H1 (cell line): ENCODE measurements at regions not wholly inside any gene's neighbourhood (a gene's known extent, or its start where the extent isn't known, plus 50 kb on each side); places are given as distances from the start of the nearest gene placed in this dataset.

ENCODE experiments used
- CTCF ChIA-PET: fragments of 300-600 bp; sonication (Branson Sonifier 250); formaldehyde crosslinking; loops from one replicate; lab custom pipeline; 2021; ENCODE audit not compliant: partially characterized antibody; lab: Charles Lee
- POLR2A ChIA-PET: fragments of 300-600 bp; sonication (Branson Sonifier 250); formaldehyde crosslinking; loops from one replicate; lab custom pipeline; 2021; ENCODE audit warnings: inconsistent platforms; ENCODE audit not compliant: partially characterized antibody; lab: Charles Lee
- DNase-seq, 2 experiments: peaks; one replicate each; pipeline versions ENCODE4 v3.0.0 to v3.0.0-alpha.2; 2010 to 2022; ENCODE audit warnings: low spot score in 2 of 2, low read depth in 1 of 2, mixed read lengths in 1 of 2
- FAIRE-seq: peaks from 2 replicates; lab custom pipeline; 2011; peaks lifted over from hg19 to GRCh38; lab: Jason Lieb, UNC
- H2AFZ ChIP-seq: 2 replicates; pipeline ENCODE4 v1.8.1; 2012; ENCODE audit warnings: low read length, inconsistent platforms
- H2AK5ac ChIP-seq: 2 replicates; pipeline ENCODE4 v1.6.1; 2013; ENCODE audit warnings: low read depth, low read length
- H2BK120ac ChIP-seq: replicated peaks from 2 replicates; pipeline ENCODE3; 2013; ENCODE audit warnings: low read depth, low read length, inconsistent platforms
- H2BK12ac ChIP-seq: 2 replicates; pipeline ENCODE4 v1.6.1; 2013; ENCODE audit warnings: low read depth, low read length
- H2BK15ac ChIP-seq: 2 replicates; pipeline ENCODE4 v1.6.1; 2013; ENCODE audit warnings: low read length
- H2BK20ac ChIP-seq: 2 replicates; pipeline ENCODE4 v1.6.1; 2013; ENCODE audit warnings: low read length
- H2BK5ac ChIP-seq: 2 replicates; pipeline ENCODE4 v1.6.1; 2013; ENCODE audit warnings: low read depth, low read length
- H3K14ac ChIP-seq: 2 replicates; pipeline ENCODE4 v1.6.1; 2013; ENCODE audit warnings: inconsistent platforms; ENCODE audit not compliant: insufficient read length
- H3K18ac ChIP-seq: 2 replicates; pipeline ENCODE4 v1.6.1; 2013; ENCODE audit warnings: low read length; ENCODE audit errors: extremely low read depth
- H3K23ac ChIP-seq: 2 replicates; pipeline ENCODE4 v1.6.1; 2013; ENCODE audit warnings: inconsistent platforms; ENCODE audit not compliant: insufficient read length
- H3K23me2 ChIP-seq: 2 replicates; pipeline ENCODE4 v1.6.1; 2013; ENCODE audit warnings: low read depth, low read length
- H3K27ac ChIP-seq: 2 replicates; pipeline ENCODE4 v1.6.1; 2011; ENCODE audit warnings: low read depth, low read length, inconsistent platforms
- H3K27me3 ChIP-seq, 4 experiments: replicated peaks in 1 of 4; 1 replicate in 1 of 4; 2 replicates in 3 of 4; pipeline versions ENCODE4 v1.6.1 to v1.8.1; 2011 to 2013; ENCODE audit warnings: low read length in 3 of 4, mild to moderate bottlenecking in 3 of 4, inconsistent platforms in 2 of 4, mixed read lengths in 2 of 4, moderate library complexity in 1 of 4; ENCODE audit not compliant: control insufficient read depth in 3 of 4, insufficient read depth in 3 of 4; ENCODE audit errors: extremely low read depth in 1 of 4
- H3K36me3 ChIP-seq, 4 experiments: 2 replicates each; pipeline versions ENCODE4 v1.6.1 to v1.8.1; 2011 to 2013; ENCODE audit warnings: mild to moderate bottlenecking in 4 of 4, low read length in 3 of 4, moderate library complexity in 2 of 4, control low read depth in 1 of 4, inconsistent platforms in 1 of 4; ENCODE audit not compliant: insufficient read depth in 4 of 4, control insufficient read depth in 2 of 4
- H3K4ac ChIP-seq: replicated peaks from 2 replicates; pipeline ENCODE3; 2013; ENCODE audit warnings: low read length, low read depth, mixed read lengths, inconsistent platforms; ENCODE audit not compliant: insufficient read length
- H3K4me1 ChIP-seq, 4 experiments: replicated peaks in 1 of 4; 1 replicate in 1 of 4; 2 replicates in 3 of 4; pipeline versions ENCODE4 v1.6.1 to v1.8.1; 2011 to 2013; ENCODE audit warnings: low read length in 3 of 4, inconsistent platforms in 2 of 4, mixed read lengths in 1 of 4; ENCODE audit not compliant: insufficient read depth in 4 of 4, control insufficient read depth in 3 of 4
- H3K4me2 ChIP-seq, 2 experiments: 2 replicates each; pipeline versions ENCODE4 v1.6.1 to v1.8.1; 2011 to 2013; ENCODE audit warnings: low read depth in 2 of 2, low read length in 2 of 2, control low read depth in 1 of 2, inconsistent platforms in 1 of 2, mild to moderate bottlenecking in 1 of 2; ENCODE audit not compliant: insufficient read depth in 1 of 2
- H3K4me3 ChIP-seq, 4 experiments: fragments of 200-600, 300-600 bp in 1 of 4; sonication (generic), shearing (Covaris generic), sonication (Bioruptor Twin) in 1 of 4; 2 replicates each; pipeline versions ENCODE4 v1.5.1 to v1.8.1; 2011 to 2016; ENCODE audit warnings: low read length in 4 of 4, low read depth in 3 of 4, control low read depth in 2 of 4, inconsistent platforms in 2 of 4, mild to moderate bottlenecking in 2 of 4, mixed read lengths in 1 of 4, moderate library complexity in 1 of 4; ENCODE audit not compliant: insufficient read depth in 2 of 4; ENCODE audit errors: extremely low read depth in 1 of 4
- H3K56ac ChIP-seq: replicated peaks from 2 replicates; pipeline ENCODE3; 2013; ENCODE audit warnings: low read depth, mild to moderate bottlenecking, mixed read lengths, low read length, inconsistent platforms; ENCODE audit not compliant: insufficient read length
- H3K79me1 ChIP-seq: 2 replicates; pipeline ENCODE4 v1.6.1; 2013; ENCODE audit warnings: low read depth, low read length, control low read depth
- H3K79me2 ChIP-seq, 2 experiments: 2 replicates each; pipeline versions ENCODE4 v1.6.1 to v1.8.1; 2012 to 2013; ENCODE audit warnings: low read length in 2 of 2, mild to moderate bottlenecking in 2 of 2, inconsistent platforms in 1 of 2; ENCODE audit not compliant: insufficient read depth in 2 of 2, control insufficient read depth in 1 of 2
- H3K9ac ChIP-seq, 4 experiments: replicated peaks in 1 of 4; 1 replicate in 1 of 4; 2 replicates in 3 of 4; pipeline versions ENCODE4 v1.6.1 to v1.8.1; 2011 to 2013; ENCODE audit warnings: low read depth in 3 of 4, low read length in 3 of 4, control low read depth in 2 of 4, mild to moderate bottlenecking in 2 of 4, moderate library complexity in 2 of 4, inconsistent platforms in 1 of 4; ENCODE audit errors: extremely low read depth in 1 of 4
- H3K9me3 ChIP-seq, 2 experiments: 2 replicates each; pipeline versions ENCODE4 v1.6.1 to v1.8.1; 2012 to 2013; ENCODE audit warnings: mild to moderate bottlenecking in 2 of 2, moderate library complexity in 2 of 2, control low read depth in 1 of 2, inconsistent platforms in 1 of 2, low read depth in 1 of 2, low read length in 1 of 2, mixed read lengths in 1 of 2; ENCODE audit not compliant: insufficient read depth in 2 of 2
- H4K20me1 ChIP-seq, 2 experiments: replicated peaks in 1 of 2; 2 replicates each; pipeline versions ENCODE3 to v1.8.1; 2011 to 2013; ENCODE audit warnings: inconsistent platforms in 2 of 2, low read length in 2 of 2, mild to moderate bottlenecking in 1 of 2; ENCODE audit not compliant: insufficient read depth in 2 of 2, control insufficient read depth in 1 of 2
- H4K5ac ChIP-seq: 2 replicates; pipeline ENCODE4 v1.6.1; 2013; ENCODE audit warnings: low read length, low read depth, mixed read lengths, inconsistent platforms; ENCODE audit not compliant: insufficient read length
- H4K8ac ChIP-seq: 2 replicates; pipeline ENCODE4 v1.8.0; 2013; ENCODE audit warnings: mild to moderate bottlenecking, moderate library complexity, low read length, inconsistent platforms; ENCODE audit not compliant: insufficient read depth; ENCODE audit errors: extremely low read depth
- H4K91ac ChIP-seq: replicated peaks from 2 replicates; pipeline ENCODE3; 2013; ENCODE audit warnings: low read length, mixed read lengths, inconsistent platforms; ENCODE audit not compliant: insufficient read length
- BACH1 ChIP-seq: IDR thresholded peaks from 2 replicates; pipeline ENCODE4 v1.6.1; 2012; ENCODE audit warnings: low read length, improper control_type of control experiment
- BRCA1 ChIP-seq: IDR thresholded peaks from 2 replicates; pipeline ENCODE4 v1.6.1; 2012; ENCODE audit warnings: low read depth, low read length, improper control_type of control experiment
- CTBP2 ChIP-seq: IDR thresholded peaks from 2 replicates; pipeline ENCODE4 v1.7.0; 2011; ENCODE audit warnings: borderline replicate concordance, mild to moderate bottlenecking, moderate library complexity, mixed read lengths, low read length; ENCODE audit not compliant: insufficient read depth, insufficient read length
- E2F6 ChIP-seq: IDR thresholded peaks from 2 replicates; pipeline ENCODE4 v1.6.1; 2012; ENCODE audit warnings: inconsistent platforms
- EZH2 ChIP-seq: fragments of 200-600 bp; sonication (generic); IDR thresholded peaks from 2 replicates; pipeline ENCODE4 v1.7.1; 2012; ENCODE audit warnings: low read depth, mild to moderate bottlenecking, moderate library complexity, low read length, inconsistent platforms; ENCODE audit not compliant: severe bottlenecking
- FOSL1 ChIP-seq: IDR thresholded peaks from 2 replicates; pipeline ENCODE4 v1.6.1; 2011; ENCODE audit warnings: mild to moderate bottlenecking, low read depth, low read length, moderate library complexity; ENCODE audit not compliant: insufficient read depth
- HDAC2 ChIP-seq, 2 experiments: fragments of 300-600 bp in 1 of 2; sonication (generic) in 1 of 2; IDR thresholded peaks; 2 replicates each; pipeline ENCODE4 v1.6.1; 2011 to 2012; ENCODE audit warnings: low read depth in 2 of 2, low read length in 2 of 2, mild to moderate bottlenecking in 2 of 2, moderate library complexity in 2 of 2, borderline replicate concordance in 1 of 2, inconsistent platforms in 1 of 2
- NRF1 ChIP-seq: IDR thresholded peaks from 2 replicates; pipeline ENCODE4 v1.6.1; 2011; ENCODE audit warnings: mild to moderate bottlenecking, low read depth, low read length, improper control_type of control experiment
- POLR2A ChIP-seq, 2 experiments: IDR thresholded peaks; 1 replicate in 1 of 2; 2 replicates in 1 of 2; pipeline ENCODE4 v1.6.1; 2011; ENCODE audit warnings: low read depth in 2 of 2, low read length in 2 of 2, mild to moderate bottlenecking in 2 of 2; ENCODE audit errors: control extremely low read depth in 1 of 2
- POLR2AphosphoS5 ChIP-seq: IDR thresholded peaks from 2 replicates; pipeline ENCODE4 v1.6.1; 2011; ENCODE audit warnings: low read depth, low read length
- POU5F1 ChIP-seq: IDR thresholded peaks from 2 replicates; pipeline ENCODE4 v1.6.1; 2011; ENCODE audit warnings: low read depth, mild to moderate bottlenecking, low read length, moderate library complexity
- RBBP5 ChIP-seq: IDR thresholded peaks from 2 replicates; pipeline ENCODE4 v1.7.1; 2012; ENCODE audit warnings: low read depth, mild to moderate bottlenecking, inconsistent platforms, low read length, moderate library complexity, borderline replicate concordance
- RFX5 ChIP-seq: IDR thresholded peaks from 2 replicates; pipeline ENCODE4 v1.6.1; 2011; ENCODE audit warnings: low read depth, low read length, improper control_type of control experiment, borderline replicate concordance
- TBP ChIP-seq: IDR thresholded peaks from 2 replicates; pipeline ENCODE4 v1.6.1; 2011; ENCODE audit warnings: low read depth, low read length, improper control_type of control experiment
- ZNF274 ChIP-seq: IDR thresholded peaks from 2 replicates; pipeline ENCODE4 v1.7.0; 2012; ENCODE audit warnings: low read length, borderline replicate concordance; ENCODE audit errors: extremely low read depth
- WGBS, 2 experiments: shearing (Covaris generic) in 1 of 2; methylation state at CpG; one replicate each; pipeline versions ENCODE4 v1.1.6 to v1.1.7; 2013 to 2015; ENCODE audit warnings: low lambda C conversion rate in 2 of 2, mixed read lengths in 2 of 2, inconsistent platforms in 1 of 2, low coverage in 1 of 2, missing lambda C conversion rate in 1 of 2; ENCODE audit not compliant: insufficient replicate concordance in 2 of 2, insufficient coverage in 1 of 2, insufficient read length in 1 of 2; ENCODE audit errors: extremely low coverage in 1 of 2, missing lambda C conversion rate in 1 of 2; 5-methylcytosine and 5-hydroxymethylcytosine counted together

DNA sequence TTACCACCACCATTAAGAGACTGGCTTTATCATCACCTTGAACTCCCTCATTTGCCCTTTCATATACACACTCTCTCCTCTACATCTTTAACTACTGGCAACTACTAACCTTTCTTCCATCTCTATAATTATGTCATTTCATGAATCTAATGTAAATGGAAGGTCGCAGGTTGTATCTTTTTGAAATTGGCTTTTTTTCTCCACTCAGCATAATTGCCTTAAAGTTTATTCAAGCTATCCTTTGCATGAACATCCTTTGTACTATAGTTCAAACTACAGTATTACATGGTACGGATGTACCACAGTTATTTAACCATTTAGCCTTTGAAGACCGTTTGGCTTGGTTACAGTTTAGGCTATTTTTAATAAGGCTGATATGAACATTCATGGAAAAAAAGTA is 129.5 kb upstream of the ZNF804A start:
- Histone ChIP-seq H4K5ac (no peak overlapping the region), H3K14ac (no peak overlapping the region), H2AK5ac (no peak overlapping the region), H2BK12ac (no peak overlapping the region), H3K23ac (no peak overlapping the region), H2BK5ac (no peak overlapping the region), H3K4me1 (no peaks in the 10 kb centered on the region), H3K4me3 (no peak overlapping the region), H3K9me3 (no peaks in the 10 kb centered on the region), H4K20me1 (no peaks in the 10 kb centered on the region), H3K4ac (no peak overlapping the region), H3K27me3 (no peaks in the 10 kb centered on the region), H3K9ac (no peak overlapping the region), H2BK15ac (no peak overlapping the region), H3K4me2 (no peak overlapping the region), H3K23me2 (no peaks in the 10 kb centered on the region), H3K36me3 (no peaks in the 10 kb centered on the region), H3K56ac (no peak overlapping the region), H4K91ac (no peak overlapping the region), H3K18ac (no peak overlapping the region), H3K79me2 (no peaks in the 10 kb centered on the region), H2BK20ac (no peak overlapping the region), H3K27ac (no peak overlapping the region), H3K79me1 (no peaks in the 10 kb centered on the region), H2AFZ (no peak overlapping the region), H4K8ac (no peak overlapping the region), H2BK120ac (no peak overlapping the region)
- ChIA-PET CTCF (interaction anchor here (0.6 kb wide), 1 partner anchor 178 kb away, joined by 4 read pairs; no protein-coding TSS in a partner anchor), POLR2A (no interaction called here)
- no peak for DNase-seq
- FAIRE-seq: no peak
- WGBS, 2 experiments: 94% methylated on average over 3 of the region's 3 CpGs; no CpG with 5 or more reads in 1 of the 2 experiments
- no peak for TF ChIP-seq POU5F1
- TF ChIP-seq RFX5: no peak
- TF ChIP-seq BACH1: no peak
- TF ChIP-seq FOSL1: no peak
- TF ChIP-seq POLR2A (IDR thresholded peaks at IDR 0.05; ENCODE audit: control extremely low read depth in 1 of 2, low read depth in 2 of 2, low read length in 2 of 2): no peak
- TF ChIP-seq HDAC2 (IDR thresholded peaks at IDR 0.05; ENCODE audit: borderline replicate concordance in 1 of 2, low read depth in 2 of 2, low read length in 2 of 2): no peak
- TF ChIP-seq TBP: no peak
- no peak for TF ChIP-seq E2F6
- no peak for TF ChIP-seq BRCA1
- TF ChIP-seq CTBP2: no peak
- TF ChIP-seq NRF1: no peak
- TF ChIP-seq POLR2AphosphoS5: no peak
- TF ChIP-seq EZH2: no peak
- no peak for TF ChIP-seq ZNF274
- no peak for TF ChIP-seq RBBP5
